ENCODE measurements at regions not wholly inside any gene's neighbourhood (a gene's known extent, or its start where the extent isn't known, plus 50 kb on each side); places are given as distances from the start of the nearest gene placed in this dataset.
"Not testable (repeated sequence)": the region's sequence is repeated elsewhere in the genome, so short reads cannot be mapped to it uniquely, and the experiment has no call there.

DNA sequence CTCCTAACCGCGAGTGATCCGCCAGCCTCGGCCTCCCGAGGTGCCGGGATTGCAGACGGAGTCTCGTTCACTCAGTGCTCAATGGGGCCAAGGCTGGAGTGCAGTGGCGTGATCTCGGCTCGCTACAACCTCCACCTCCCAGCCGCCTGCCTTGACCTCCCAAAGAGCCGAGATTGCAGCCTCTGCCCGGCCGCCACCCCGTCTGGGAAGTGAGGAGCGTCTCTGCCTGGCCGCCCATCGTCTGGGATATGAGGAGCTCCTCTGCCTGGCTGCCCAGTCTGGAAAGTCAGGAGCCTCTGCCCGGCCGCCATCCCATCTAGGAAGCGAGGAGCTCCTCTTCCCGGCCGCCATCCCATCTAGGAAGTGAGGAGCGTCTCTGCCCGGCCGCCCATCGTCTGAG lies 58.8 kb upstream of the ANKRD30BL start:
- WGBS (ENCODE audit: insufficient coverage, insufficient replicate concordance, low lambda C conversion rate, missing lambda C conversion rate), result 88% methylated on average over 23 of the region's 28 CpGs
- H3K4me3 ChIP-seq; in situ Hi-C loops (cut with MboI); H3K27me3 ChIP-seq (replicated peaks in 1 of 2; ENCODE audit: control insufficient read depth in 2 of 2, insufficient read depth in 2 of 2, low read length in 1 of 2); H2AFZ ChIP-seq (ENCODE audit: control insufficient read depth, low read depth, low read length); H3K9me3 ChIP-seq (replicated peaks; ENCODE audit: control insufficient read depth, insufficient read depth, low read length); RAD21 ChIA-PET (ENCODE audit: unreplicated experiment); SMC1A ChIA-PET (ENCODE audit: uncharacterized antibody, unreplicated experiment); H3K4me1 ChIP-seq (ENCODE audit: control insufficient read depth, insufficient read depth, low read length); ATAC-seq; H3K79me2 ChIP-seq (ENCODE audit: control insufficient read depth, insufficient read depth, low read length); H3K27ac ChIP-seq (ENCODE audit: control insufficient read depth, insufficient read depth); BruUV-seq (replicated peaks); H4K20me1 ChIP-seq (ENCODE audit: control insufficient read depth, insufficient read depth); intact Hi-C loops (cut with micrococcal nuclease; ENCODE audit: unreplicated experiment); DNase-seq (ENCODE audit: low read depth, low spot score); CTCF ChIA-PET; H3K36me3 ChIP-seq (ENCODE audit: control insufficient read depth in 2 of 2, insufficient read depth in 2 of 2, low read length in 1 of 2); H3K4me2 ChIP-seq (ENCODE audit: control insufficient read depth, insufficient read depth); H3K9ac ChIP-seq (ENCODE audit: control insufficient read depth, insufficient read depth, low read length); POLR2A ChIA-PET; FAIRE-seq: not testable (repeated sequence)

- BruUV-seq (replicated peaks); H2AFZ ChIP-seq (ENCODE audit: control insufficient read depth, low read depth, low read length); H3K9me3 ChIP-seq (replicated peaks; ENCODE audit: control insufficient read depth, insufficient read depth, low read length); H3K27me3 ChIP-seq (replicated peaks in 1 of 2; ENCODE audit: control insufficient read depth in 2 of 2, insufficient read depth in 2 of 2, low read length in 1 of 2); intact Hi-C loops (cut with micrococcal nuclease; ENCODE audit: unreplicated experiment); H3K9ac ChIP-seq (ENCODE audit: control insufficient read depth, insufficient read depth, low read length); H3K4me1 ChIP-seq (ENCODE audit: control insufficient read depth, insufficient read depth, low read length); H3K79me2 ChIP-seq (ENCODE audit: control insufficient read depth, insufficient read depth, low read length); CTCF ChIA-PET; SMC1A ChIA-PET (ENCODE audit: uncharacterized antibody, unreplicated experiment); in situ Hi-C loops (cut with MboI); ATAC-seq; H3K27ac ChIP-seq (ENCODE audit: control insufficient read depth, insufficient read depth); POLR2A ChIA-PET; H3K4me3 ChIP-seq; H4K20me1 ChIP-seq (ENCODE audit: control insufficient read depth, insufficient read depth); FAIRE-seq; DNase-seq (ENCODE audit: low read depth, low spot score); H3K4me2 ChIP-seq (ENCODE audit: control insufficient read depth, insufficient read depth); RAD21 ChIA-PET (ENCODE audit: unreplicated experiment); H3K36me3 ChIP-seq (ENCODE audit: control insufficient read depth in 2 of 2, insufficient read depth in 2 of 2, low read length in 1 of 2): not testable (repeated sequence)
- no CpG with 5 or more reads among the region's 30 CpGs for WGBS (ENCODE audit: insufficient coverage, insufficient replicate concordance, low lambda C conversion rate, missing lambda C conversion rate)
Observed at GRCh38 chr2:132221886-132222285, 60.1 kb upstream of the ANKRD30BL start.

Data from GM12878 (cell line).